Posterior cingulate gyrus (tissue), 11 donors: ENCODE measurements at regions not wholly inside any gene's neighbourhood (a gene's known extent, or its start where the extent isn't known, plus 50 kb on each side); places are given as distances from the start of the nearest gene placed in this dataset.
"Not testable (repeated sequence)": the region's sequence is repeated elsewhere in the genome, so short reads cannot be mapped to it uniquely, and the experiment has no call there.

Experiments
- DNase-seq, 10 donors: peaks; one replicate each; pipeline versions ENCODE4 v3.0.0 to v3.0.0-alpha.2; 2020 to 2021; ENCODE audit warnings: mixed read lengths in 3 of 10
- intact Hi-C: fragments of 100-400 bp; cut with DNase I; formaldehyde crosslinking; loops from one replicate; pipeline ENCODE4 v1.15.1; 2023

- intact Hi-C loops, result not testable (repeated sequence)
- peak in 1 of 10 donors; percentile 22 for DNase-seq
Observed at GRCh38 chr20:25854666-25855065, 158.0 kb upstream of the ZNF337 start.

- intact Hi-C loops, result not testable (repeated sequence)
- peak; percentile 73 to 97 (median 82) for DNase-seq
Observed at GRCh38 chr20:25853718-25854388, 157.2 kb upstream of the ZNF337 start.

GRCh38 chr20:25852968-25853717 is 156.5 kb upstream of the ZNF337 start:
- intact Hi-C loops, result not testable (repeated sequence)
- DNase-seq, result peak in 1 of 10 donors; percentile 26

GRCh38 chr20:25850133-25850532 is 153.5 kb upstream of the ZNF337 start:
- intact Hi-C loops, result not testable (repeated sequence)
- peak in 1 of 10 donors; percentile 39 for DNase-seq

- peak in 2 of 10 donors; percentile 17 to 54 for DNase-seq
Observed at GRCh38 chr20:25848222-25848621, 151.6 kb upstream of the ZNF337 start.

GRCh38 chr20:25844640-25845039 is 148.0 kb upstream of the ZNF337 start:
- DNase-seq, intact Hi-C loops: not testable (repeated sequence)

More at GRCh38 chr20:25848222-25848621, 151.6 kb upstream of the ZNF337 start:
- intact Hi-C loops, result no loop called here

- DNase-seq, intact Hi-C loops: not testable (repeated sequence)
Observed at GRCh38 chr20:25813511-25813910, 116.9 kb upstream of the ZNF337 start.

- DNase-seq, intact Hi-C loops: not testable (repeated sequence)
Observed at GRCh38 chr20:25798174-25798993, 101.7 kb upstream of the ZNF337 start.

- DNase-seq, intact Hi-C loops: not testable (repeated sequence)
Observed at GRCh38 chr20:25797062-25797461, 100.4 kb upstream of the ZNF337 start.

GRCh38 chr20:25777241-25777640 is 80.6 kb upstream of the ZNF337 start:
- peak in 2 of 10 donors; percentile 13 to 56 for DNase-seq
- intact Hi-C loops, result not testable (repeated sequence)

- intact Hi-C loops, result not testable (repeated sequence)
- DNase-seq, result peak in 2 of 10 donors; percentile 79 to 83
Observed at GRCh38 chr20:25774711-25775110, 78.1 kb upstream of the ZNF337 start.

- peak in 3 of 10 donors; percentile 56 to 81 (median 80) for DNase-seq
- intact Hi-C loops, result not testable (repeated sequence)
Observed at GRCh38 chr20:25774203-25774602, 77.5 kb upstream of the ZNF337 start.

GRCh38 chr20:25772437-25772836 is 75.8 kb upstream of the ZNF337 start:
- DNase-seq, result peak in 1 of 10 donors; percentile 14
- intact Hi-C loops, result not testable (repeated sequence)

GRCh38 chr20:25771818-25772217 is 75.2 kb upstream of the ZNF337 start:
- intact Hi-C loops, result not testable (repeated sequence)

GRCh38 chr20:25761596-25761995 is 64.9 kb upstream of the ZNF337 start:
- DNase-seq, result no peak
- intact Hi-C loops, result no loop called here

More at GRCh38 chr20:25771818-25772217, 75.2 kb upstream of the ZNF337 start:
- not testable (repeated sequence) for DNase-seq

- intact Hi-C loops, result not testable (repeated sequence)
- DNase-seq, result peak in 2 of 10 donors; percentile 68 to 78
Observed at GRCh38 chr20:25761046-25761445, 64.4 kb upstream of the ZNF337 start.

- intact Hi-C loops, result no loop called here
- peak in 7 of 10 donors; percentile 19 to 91 (median 68) for DNase-seq
Observed at GRCh38 chr20:25750765-25751696, 54.4 kb upstream of the ZNF337 start.

- intact Hi-C loops, result no loop called here
- DNase-seq, result no peak
Observed at GRCh38 chr20:25750220-25750764, 53.6 kb upstream of the ZNF337 start.

- intact Hi-C loops, result no loop called here
- DNase-seq, result no peak
Observed at GRCh38 chr20:25749649-25750048, 53.0 kb upstream of the ZNF337 start.
